ENCODE measurements at regions not wholly inside any gene's neighbourhood (a gene's known extent, or its start where the extent isn't known, plus 50 kb on each side); places are given as distances from the start of the nearest gene placed in this dataset.

DNA sequence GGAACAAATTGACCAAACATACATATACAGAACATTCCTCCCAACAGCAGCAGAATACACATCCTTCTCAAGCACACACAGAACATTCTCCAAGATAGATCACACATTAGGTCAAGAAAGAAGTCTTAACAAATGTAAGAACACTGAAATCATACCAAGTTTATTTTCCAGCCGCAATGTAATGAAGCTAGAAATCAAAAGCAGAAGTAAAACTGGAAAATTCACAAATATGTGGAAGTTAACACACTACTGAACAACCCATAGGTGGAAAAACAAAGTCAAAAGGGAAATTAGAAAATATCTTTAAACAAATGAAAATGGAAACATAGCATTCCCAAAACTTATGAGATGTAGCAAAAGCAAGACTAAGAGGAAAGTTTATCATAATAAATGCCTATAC, 692.6 kb downstream of the DIAPH3 start:
- no peak overlapping the region for H4K91ac ChIP-seq (ENCODE audit: low read depth, low read length)
- no peak overlapping the region for H2BK12ac ChIP-seq (ENCODE audit: low read length)
- DNase-seq: no peak
- no peak overlapping the region for H2AFZ ChIP-seq (ENCODE audit: insufficient read depth, low read length, poor library complexity)
- no peak overlapping the region for H3K4me3 ChIP-seq (ENCODE audit: low read depth, low read length)
- no peaks in the 10 kb centered on the region for H3K79me2 ChIP-seq (ENCODE audit: control insufficient read depth, insufficient read depth, low read length, poor library complexity)
- no peaks in the 10 kb centered on the region for H3K9me3 ChIP-seq (ENCODE audit: insufficient read depth, low read depth, low read length)
- H3K9ac ChIP-seq (ENCODE audit: low read length): no peak overlapping the region
- H2AK5ac ChIP-seq (ENCODE audit: low read length): no peak overlapping the region
- H3K27me3 ChIP-seq (ENCODE audit: insufficient read depth, low read length): no peaks in the 10 kb centered on the region
- H3K18ac ChIP-seq (ENCODE audit: low read length): no peak overlapping the region
- H3K36me3 ChIP-seq (ENCODE audit: control insufficient read depth in 1 of 2, insufficient read depth in 2 of 2, low read length in 2 of 2): no peaks in the 10 kb centered on the region
- H3K23ac ChIP-seq (ENCODE audit: low read length): no peak overlapping the region
- no peak overlapping the region for H3K27ac ChIP-seq (ENCODE audit: low read depth, low read length)
- H4K8ac ChIP-seq (ENCODE audit: low read depth, low read length): no peak overlapping the region
- H2BK5ac ChIP-seq (ENCODE audit: low read depth, low read length, poor library complexity): no peak overlapping the region
- H3K4me1 ChIP-seq (ENCODE audit: control insufficient read depth in 1 of 2, insufficient read depth in 2 of 2, low read length in 2 of 2): peaks cover 0 to 4% of the 10 kb centered on the region in 2 experiments
- H3K4me2 ChIP-seq (ENCODE audit: low read length): no peak overlapping the region
- no peak overlapping the region for H4K12ac ChIP-seq (ENCODE audit: low read depth, low read length)
- no peak overlapping the region for H2BK120ac ChIP-seq (ENCODE audit: insufficient read depth, low read length, poor library complexity)
- no peaks in the 10 kb centered on the region for H3K79me1 ChIP-seq (ENCODE audit: low read length)
- no CpG with 5 or more reads among the region's 1 CpG for WGBS (ENCODE audit: extremely low coverage, insufficient coverage, insufficient read length)
- no peak overlapping the region for H3K4ac ChIP-seq (ENCODE audit: low read depth, low read length)
- no peak overlapping the region for H3K14ac ChIP-seq (ENCODE audit: low read length)

DNA sequence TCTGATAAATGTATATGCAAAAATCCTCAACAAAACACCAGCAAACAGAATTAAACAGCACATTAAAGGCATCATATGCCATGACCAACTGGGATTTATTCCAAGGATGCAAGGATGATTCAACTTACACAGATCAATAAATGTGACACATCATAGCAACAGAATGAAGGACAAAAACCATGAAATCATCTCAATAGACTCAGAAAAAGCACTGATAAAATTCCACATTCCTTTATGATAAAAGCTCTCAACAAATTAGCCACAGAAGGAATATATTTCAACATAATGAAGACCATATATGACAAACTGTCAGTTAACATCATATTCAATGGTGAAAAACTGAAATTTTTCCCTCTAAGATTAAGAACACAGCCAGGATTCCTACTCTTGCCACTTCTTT, 691.6 kb downstream of the DIAPH3 start:
- Histone ChIP-seq H3K9me3 (ENCODE audit: insufficient read depth, low read depth, low read length) (no peaks in the 10 kb centered on the region), H4K91ac (ENCODE audit: low read depth, low read length) (no peak overlapping the region), H4K12ac (ENCODE audit: low read depth, low read length) (no peak overlapping the region), H3K14ac (ENCODE audit: low read length) (no peak overlapping the region), H3K4me1 (ENCODE audit: control insufficient read depth in 1 of 2, insufficient read depth in 2 of 2, low read length in 2 of 2) (peaks cover 0 to 4% of the 10 kb centered on the region in 2 experiments), H2AFZ (ENCODE audit: insufficient read depth, low read length, poor library complexity) (no peak overlapping the region), H3K79me2 (ENCODE audit: control insufficient read depth, insufficient read depth, low read length, poor library complexity) (no peaks in the 10 kb centered on the region), H2BK5ac (ENCODE audit: low read depth, low read length, poor library complexity) (no peak overlapping the region), H3K9ac (ENCODE audit: low read length) (no peak overlapping the region), H2BK120ac (ENCODE audit: insufficient read depth, low read length, poor library complexity) (no peak overlapping the region), H3K36me3 (ENCODE audit: control insufficient read depth in 1 of 2, insufficient read depth in 2 of 2, low read length in 2 of 2) (no peaks in the 10 kb centered on the region), H3K4me2 (ENCODE audit: low read length) (no peak overlapping the region), H3K79me1 (ENCODE audit: low read length) (no peaks in the 10 kb centered on the region), H3K27me3 (ENCODE audit: insufficient read depth, low read length) (no peaks in the 10 kb centered on the region), H4K8ac (ENCODE audit: low read depth, low read length) (no peak overlapping the region), H3K4ac (ENCODE audit: low read depth, low read length) (no peak overlapping the region), H3K23ac (ENCODE audit: low read length) (no peak overlapping the region), H3K4me3 (ENCODE audit: low read depth, low read length) (no peak overlapping the region), H2BK12ac (ENCODE audit: low read length) (no peak overlapping the region), H3K27ac (ENCODE audit: low read depth, low read length) (no peak overlapping the region), H3K18ac (ENCODE audit: low read length) (no peak overlapping the region), H2AK5ac (ENCODE audit: low read length) (no peak overlapping the region)
- no peak for DNase-seq

DNA sequence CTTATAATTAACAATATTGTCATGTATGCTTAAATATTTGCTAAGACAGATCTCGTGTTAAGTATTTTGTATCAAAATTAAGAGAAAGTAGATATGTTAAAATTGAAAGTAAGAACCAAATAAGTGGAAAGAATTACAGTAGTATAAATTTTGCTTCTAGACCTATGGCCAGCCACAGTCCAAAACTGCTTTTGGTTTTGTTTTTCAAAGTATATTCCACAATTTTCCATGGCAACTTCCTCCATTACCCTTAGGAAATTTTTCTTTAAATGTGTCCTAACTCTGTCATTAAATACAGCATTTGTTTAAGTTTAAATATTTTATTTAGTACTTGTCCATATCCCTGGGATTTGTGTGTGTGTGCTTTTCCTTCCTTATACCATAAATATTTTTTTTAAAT, 689.0 kb downstream of the DIAPH3 start:
- H3K9me3 ChIP-seq (ENCODE audit: insufficient read depth, low read depth, low read length): no peaks in the 10 kb centered on the region
- H3K4me1 ChIP-seq (ENCODE audit: control insufficient read depth in 1 of 2, insufficient read depth in 2 of 2, low read length in 2 of 2): no peaks in the 10 kb centered on the region
- no peak overlapping the region for H4K8ac ChIP-seq (ENCODE audit: low read depth, low read length)
- H3K9ac ChIP-seq (ENCODE audit: low read length): no peak overlapping the region
- H2AK5ac ChIP-seq (ENCODE audit: low read length): no peak overlapping the region
- H3K14ac ChIP-seq (ENCODE audit: low read length): no peak overlapping the region
- H3K27ac ChIP-seq (ENCODE audit: low read depth, low read length): no peak overlapping the region
- WGBS (ENCODE audit: extremely low coverage, insufficient coverage, insufficient read length): no CpG with 5 or more reads among the region's 1 CpG
- no peaks in the 10 kb centered on the region for H3K79me1 ChIP-seq (ENCODE audit: low read length)
- H3K23ac ChIP-seq (ENCODE audit: low read length): no peak overlapping the region
- no peak overlapping the region for H4K12ac ChIP-seq (ENCODE audit: low read depth, low read length)
- H4K91ac ChIP-seq (ENCODE audit: low read depth, low read length): no peak overlapping the region
- no peaks in the 10 kb centered on the region for H3K27me3 ChIP-seq (ENCODE audit: insufficient read depth, low read length)
- H2BK120ac ChIP-seq (ENCODE audit: insufficient read depth, low read length, poor library complexity): no peak overlapping the region
- H3K36me3 ChIP-seq (ENCODE audit: control insufficient read depth in 1 of 2, insufficient read depth in 2 of 2, low read length in 2 of 2): no peaks in the 10 kb centered on the region
- H3K79me2 ChIP-seq (ENCODE audit: control insufficient read depth, insufficient read depth, low read length, poor library complexity): no peaks in the 10 kb centered on the region
- H3K4me3 ChIP-seq (ENCODE audit: low read depth, low read length): no peak overlapping the region
- H3K18ac ChIP-seq (ENCODE audit: low read length): no peak overlapping the region
- H3K4me2 ChIP-seq (ENCODE audit: low read length): no peak overlapping the region
- no peak overlapping the region for H2BK5ac ChIP-seq (ENCODE audit: low read depth, low read length, poor library complexity)
- DNase-seq: no peak
- no peak overlapping the region for H2AFZ ChIP-seq (ENCODE audit: insufficient read depth, low read length, poor library complexity)
- H2BK12ac ChIP-seq (ENCODE audit: low read length): no peak overlapping the region
- no peak overlapping the region for H3K4ac ChIP-seq (ENCODE audit: low read depth, low read length)

DNA sequence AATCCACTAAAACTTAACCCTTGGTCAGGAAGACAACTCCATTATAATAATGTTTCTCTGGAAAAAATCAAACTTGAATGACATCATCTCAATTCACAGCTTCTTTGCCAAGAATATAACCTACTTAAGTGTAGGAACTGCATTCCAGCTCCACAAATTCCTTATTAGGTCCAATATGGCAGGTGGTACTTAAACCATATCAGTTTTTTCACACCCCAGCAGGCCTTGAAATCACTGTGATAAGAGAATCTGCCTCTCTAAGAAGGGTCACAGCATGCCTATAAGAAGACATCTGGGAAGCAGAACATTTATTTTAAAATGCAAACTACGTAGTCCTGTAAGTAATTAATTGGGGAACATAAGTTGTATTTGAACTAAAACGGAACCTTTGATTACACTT, 687.8 kb downstream of the DIAPH3 start:
- Histone ChIP-seq H3K4me1 (ENCODE audit: control insufficient read depth in 1 of 2, insufficient read depth in 2 of 2, low read length in 2 of 2) (no peaks in the 10 kb centered on the region), H4K12ac (ENCODE audit: low read depth, low read length) (no peak overlapping the region), H3K79me1 (ENCODE audit: low read length) (no peaks in the 10 kb centered on the region), H3K9ac (ENCODE audit: low read length) (no peak overlapping the region), H3K4me3 (ENCODE audit: low read depth, low read length) (no peak overlapping the region), H4K91ac (ENCODE audit: low read depth, low read length) (no peak overlapping the region), H2BK12ac (ENCODE audit: low read length) (no peak overlapping the region), H3K4me2 (ENCODE audit: low read length) (no peak overlapping the region), H4K8ac (ENCODE audit: low read depth, low read length) (no peak overlapping the region), H2AFZ (ENCODE audit: insufficient read depth, low read length, poor library complexity) (no peak overlapping the region), H3K27me3 (ENCODE audit: insufficient read depth, low read length) (no peaks in the 10 kb centered on the region), H2AK5ac (ENCODE audit: low read length) (no peak overlapping the region), H3K18ac (ENCODE audit: low read length) (no peak overlapping the region), H2BK5ac (ENCODE audit: low read depth, low read length, poor library complexity) (no peak overlapping the region), H2BK120ac (ENCODE audit: insufficient read depth, low read length, poor library complexity) (no peak overlapping the region), H3K79me2 (ENCODE audit: control insufficient read depth, insufficient read depth, low read length, poor library complexity) (no peaks in the 10 kb centered on the region), H3K4ac (ENCODE audit: low read depth, low read length) (no peak overlapping the region), H3K9me3 (ENCODE audit: insufficient read depth, low read depth, low read length) (no peaks in the 10 kb centered on the region), H3K14ac (ENCODE audit: low read length) (no peak overlapping the region), H3K27ac (ENCODE audit: low read depth, low read length) (no peak overlapping the region), H3K23ac (ENCODE audit: low read length) (no peak overlapping the region), H3K36me3 (ENCODE audit: control insufficient read depth in 1 of 2, insufficient read depth in 2 of 2, low read length in 2 of 2) (no peaks in the 10 kb centered on the region)
- no CpG with 5 or more reads among the region's 2 CpGs for WGBS (ENCODE audit: extremely low coverage, insufficient coverage, insufficient read length)
- DNase-seq: no peak

DNA sequence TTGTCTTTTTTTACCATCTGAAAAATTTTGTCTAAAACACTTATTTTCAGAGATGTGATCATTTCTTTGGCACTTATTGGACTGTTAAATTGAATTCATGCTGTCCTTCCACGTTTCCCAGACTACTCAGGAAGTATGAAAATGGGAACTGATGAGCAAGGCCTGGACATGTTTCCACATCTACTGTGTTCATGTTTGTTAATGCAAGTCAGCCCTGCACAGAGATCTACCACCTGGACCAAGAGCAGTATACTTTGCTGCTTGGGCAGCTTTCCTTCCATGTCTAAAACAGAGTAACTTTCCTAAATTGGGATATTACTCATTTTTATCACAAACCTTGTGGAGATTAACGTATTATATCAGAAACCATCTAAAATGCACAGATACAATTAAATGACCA, 687.4 kb downstream of the DIAPH3 start:
- H3K23ac ChIP-seq (ENCODE audit: low read length): no peak overlapping the region
- H3K27me3 ChIP-seq (ENCODE audit: insufficient read depth, low read length): no peaks in the 10 kb centered on the region
- H3K9ac ChIP-seq (ENCODE audit: low read length): no peak overlapping the region
- DNase-seq: no peak
- no peaks in the 10 kb centered on the region for H3K79me1 ChIP-seq (ENCODE audit: low read length)
- no peak overlapping the region for H4K91ac ChIP-seq (ENCODE audit: low read depth, low read length)
- no peak overlapping the region for H3K4me3 ChIP-seq (ENCODE audit: low read depth, low read length)
- no peak overlapping the region for H4K8ac ChIP-seq (ENCODE audit: low read depth, low read length)
- H3K4me1 ChIP-seq (ENCODE audit: control insufficient read depth in 1 of 2, insufficient read depth in 2 of 2, low read length in 2 of 2): no peaks in the 10 kb centered on the region
- H4K12ac ChIP-seq (ENCODE audit: low read depth, low read length): no peak overlapping the region
- H2AK5ac ChIP-seq (ENCODE audit: low read length): no peak overlapping the region
- H3K14ac ChIP-seq (ENCODE audit: low read length): no peak overlapping the region
- no peak overlapping the region for H3K4me2 ChIP-seq (ENCODE audit: low read length)
- H2BK12ac ChIP-seq (ENCODE audit: low read length): no peak overlapping the region
- no peaks in the 10 kb centered on the region for H3K79me2 ChIP-seq (ENCODE audit: control insufficient read depth, insufficient read depth, low read length, poor library complexity)
- H2BK5ac ChIP-seq (ENCODE audit: low read depth, low read length, poor library complexity): no peak overlapping the region
- no peaks in the 10 kb centered on the region for H3K9me3 ChIP-seq (ENCODE audit: insufficient read depth, low read depth, low read length)
- H3K27ac ChIP-seq (ENCODE audit: low read depth, low read length): no peak overlapping the region
- H3K36me3 ChIP-seq (ENCODE audit: control insufficient read depth in 1 of 2, insufficient read depth in 2 of 2, low read length in 2 of 2): no peaks in the 10 kb centered on the region
- no CpG with 5 or more reads among the region's 2 CpGs for WGBS (ENCODE audit: extremely low coverage, insufficient coverage, insufficient read length)
- no peak overlapping the region for H2AFZ ChIP-seq (ENCODE audit: insufficient read depth, low read length, poor library complexity)
- no peak overlapping the region for H3K18ac ChIP-seq (ENCODE audit: low read length)
- no peak overlapping the region for H2BK120ac ChIP-seq (ENCODE audit: insufficient read depth, low read length, poor library complexity)
- H3K4ac ChIP-seq (ENCODE audit: low read depth, low read length): no peak overlapping the region

Measured in trophoblast cell (in vitro differentiated cells and primary cell).